ENCODE measurements at regions not wholly inside any gene's neighbourhood (a gene's known extent, or its start where the extent isn't known, plus 50 kb on each side); places are given as distances from the start of the nearest gene placed in this dataset.
"Not testable (repeated sequence)": the region's sequence is repeated elsewhere in the genome, so short reads cannot be mapped to it uniquely, and the experiment has no call there.

DNA sequence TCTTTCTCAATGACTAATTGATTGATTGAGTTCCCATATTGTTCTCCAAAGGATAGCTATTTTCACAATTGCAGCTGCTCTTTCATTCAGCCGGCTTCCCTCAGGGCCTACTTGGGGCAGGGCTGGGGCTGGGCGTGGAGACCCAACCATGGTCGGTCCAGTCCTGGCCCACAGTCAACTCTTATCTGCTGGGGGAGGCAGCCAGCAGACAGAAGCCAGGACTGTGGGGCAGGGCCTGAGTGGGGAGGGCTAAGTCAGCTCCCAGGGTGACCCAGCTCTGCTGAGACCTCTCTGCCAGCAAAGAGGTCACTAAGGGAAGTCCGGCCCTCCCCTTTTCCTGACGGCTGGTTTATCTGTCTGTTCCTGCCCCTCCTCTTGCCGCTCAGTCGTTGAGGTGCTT is 735.2 kb downstream of the TBC1D22A start:
- no peak for DNase-seq

DNA sequence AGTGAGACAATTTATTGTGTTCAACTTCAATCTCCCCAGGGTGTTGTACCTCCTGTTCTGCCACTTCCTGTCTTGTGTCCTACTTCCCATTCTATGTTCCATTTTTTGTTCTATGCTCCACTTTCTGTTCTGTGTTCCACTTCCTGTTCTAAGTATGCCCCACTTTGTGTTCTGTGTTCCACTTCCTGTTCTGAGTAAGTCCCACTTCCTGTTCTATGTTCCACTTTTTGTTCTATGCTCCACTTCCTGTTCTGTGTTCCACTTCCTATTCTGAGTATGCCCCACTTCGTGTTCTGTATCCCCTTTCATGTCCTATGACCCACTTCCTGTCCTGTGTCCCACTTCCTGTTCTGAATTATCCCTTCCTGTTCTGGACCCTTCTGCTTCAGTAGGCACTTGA is 732.7 kb downstream of the TBC1D22A start:
- DNase-seq = no peak

DNA sequence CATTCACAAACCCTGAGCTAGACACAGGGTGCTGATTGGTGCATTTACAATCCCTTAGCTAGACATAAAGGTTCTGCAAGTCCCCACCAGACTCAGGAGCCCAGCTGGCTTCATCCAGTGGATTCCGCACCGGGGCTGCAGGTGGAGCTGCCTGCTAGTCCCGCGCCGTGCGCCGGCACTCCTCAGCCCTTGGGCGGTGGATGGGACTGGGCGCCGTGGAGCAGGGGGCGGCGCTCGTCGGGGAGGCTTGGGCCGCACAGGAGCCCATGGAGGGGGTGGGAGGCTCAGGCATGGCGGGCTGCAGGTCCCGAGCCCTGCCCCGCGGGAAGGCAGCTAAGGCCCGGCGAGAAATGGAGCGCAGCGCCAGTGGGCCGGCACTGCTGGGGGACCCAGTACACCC is 725.7 kb downstream of the TBC1D22A start:
- not testable (repeated sequence) for DNase-seq

DNA sequence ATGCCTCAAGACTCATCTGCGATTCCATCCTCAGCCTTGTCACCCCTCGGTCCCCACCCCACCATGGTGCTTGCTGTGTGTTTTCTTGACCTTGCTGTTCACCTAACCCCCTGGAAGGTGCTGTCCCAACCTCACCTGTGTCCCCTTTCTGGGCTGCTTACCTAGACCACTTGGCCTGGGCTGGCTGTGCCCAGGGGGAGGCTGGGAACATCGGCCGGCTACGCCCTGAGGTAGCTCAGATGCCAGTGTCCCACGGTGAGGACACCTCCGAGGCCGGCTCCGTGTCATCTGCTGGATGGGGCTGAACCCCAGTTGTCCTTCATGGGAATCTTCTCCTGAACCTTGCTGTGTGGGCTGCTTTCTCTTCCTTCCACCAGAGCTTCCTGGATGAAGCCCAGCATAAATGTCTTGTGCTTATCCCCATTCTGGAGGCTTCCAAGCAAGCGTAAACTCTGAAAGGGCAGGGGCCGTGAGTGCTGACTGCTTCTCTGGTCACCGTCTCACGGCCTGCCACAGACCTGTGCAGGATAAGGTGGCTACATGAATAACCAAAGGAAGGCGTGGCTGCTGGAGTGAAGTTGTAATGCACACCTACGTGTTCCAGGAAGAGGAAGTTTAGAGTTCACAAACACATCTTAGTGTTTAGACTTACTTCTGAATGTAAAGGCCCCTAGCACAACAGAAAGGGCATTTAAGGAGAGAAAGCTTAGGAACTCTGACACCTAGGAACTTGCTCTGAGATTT is 724.3 kb downstream of the TBC1D22A start:
- DNase-seq = no peak

DNA sequence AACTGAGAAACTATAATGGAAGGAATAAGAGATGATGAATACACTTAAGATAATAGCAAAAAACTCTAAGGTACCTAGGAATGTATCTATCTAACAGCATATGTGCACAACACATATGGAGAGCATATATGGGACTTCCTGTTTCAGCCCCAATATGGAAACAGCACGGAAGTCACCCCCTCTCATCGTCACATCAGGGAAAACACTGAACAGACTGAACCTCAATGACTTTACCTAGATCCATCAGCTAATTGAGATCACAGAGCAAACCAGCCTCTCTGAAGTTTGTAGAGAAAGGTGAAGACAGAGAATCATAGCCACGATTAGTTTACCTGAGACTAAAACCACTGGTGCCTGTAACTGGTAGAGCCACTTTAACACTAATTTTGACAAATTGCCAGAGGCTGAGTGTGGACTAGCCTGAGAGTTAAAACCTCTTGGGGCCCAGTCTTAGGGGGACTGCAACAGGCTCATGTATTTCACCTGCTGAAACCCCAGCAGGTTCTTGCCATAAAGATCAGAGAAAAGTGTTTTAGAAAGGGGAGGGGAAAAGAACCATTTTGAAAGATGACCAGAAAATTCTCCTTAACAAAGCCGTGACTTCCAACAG is 722.6 kb downstream of the TBC1D22A start:
- no peak for DNase-seq

DNA sequence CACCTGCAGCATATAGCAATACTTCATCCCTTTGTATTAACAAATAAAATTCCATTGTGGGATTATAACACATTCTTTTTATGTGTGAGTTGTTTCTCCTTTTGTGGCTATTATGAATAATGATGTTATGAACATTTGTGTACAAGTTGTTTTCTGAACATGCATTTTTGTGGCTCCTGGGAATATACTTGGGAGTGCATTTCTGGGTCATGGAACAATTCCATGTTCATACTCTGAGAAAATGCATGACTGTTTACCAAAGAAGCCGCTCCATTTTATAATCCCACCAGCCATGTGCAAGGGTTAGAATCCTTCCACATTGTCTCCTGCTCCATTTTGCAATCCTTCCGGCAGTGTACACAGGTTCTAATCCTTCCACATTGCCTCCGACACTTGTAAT is 713.8 kb downstream of the TBC1D22A start:
- DNase-seq = no peak

DNA sequence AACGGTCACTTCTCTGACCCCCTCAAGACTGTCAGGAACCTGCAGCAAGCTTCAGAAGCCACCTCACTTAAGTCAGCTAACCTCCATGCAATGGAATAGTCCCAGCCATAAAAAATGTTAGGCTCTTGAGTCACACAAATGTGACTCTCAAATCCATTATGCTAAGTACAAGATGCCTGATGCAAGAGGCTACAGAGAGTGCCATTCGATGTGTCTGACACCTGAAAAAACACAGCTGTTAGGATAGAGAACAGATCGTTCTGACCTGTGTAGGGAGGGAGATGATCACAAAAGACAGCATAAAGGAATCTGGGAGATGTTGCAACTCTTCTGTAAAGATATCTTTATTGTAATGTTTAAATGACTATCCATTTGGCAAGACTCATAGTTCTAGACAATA is 712.4 kb downstream of the TBC1D22A start:
- no peak for DNase-seq

DNA sequence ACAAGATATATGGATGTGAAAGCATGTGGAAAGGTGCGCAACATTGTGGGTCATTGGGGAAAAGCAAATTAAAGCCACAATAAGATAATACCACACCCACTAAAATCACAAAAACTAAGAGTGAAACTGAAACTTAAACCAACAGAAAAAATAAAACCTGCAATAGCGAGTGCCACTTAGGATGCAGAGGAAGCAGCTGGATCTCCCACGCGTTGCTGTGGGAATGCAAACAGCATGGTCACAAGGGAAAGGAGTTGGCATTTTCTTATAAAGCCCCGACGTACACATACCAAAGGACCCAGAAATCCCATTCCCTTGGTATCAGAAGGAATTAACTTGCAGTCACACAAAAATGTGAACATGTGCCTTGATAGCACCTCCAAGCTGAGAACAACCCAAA is 712.0 kb downstream of the TBC1D22A start:
- DNase-seq = no peak

DNA sequence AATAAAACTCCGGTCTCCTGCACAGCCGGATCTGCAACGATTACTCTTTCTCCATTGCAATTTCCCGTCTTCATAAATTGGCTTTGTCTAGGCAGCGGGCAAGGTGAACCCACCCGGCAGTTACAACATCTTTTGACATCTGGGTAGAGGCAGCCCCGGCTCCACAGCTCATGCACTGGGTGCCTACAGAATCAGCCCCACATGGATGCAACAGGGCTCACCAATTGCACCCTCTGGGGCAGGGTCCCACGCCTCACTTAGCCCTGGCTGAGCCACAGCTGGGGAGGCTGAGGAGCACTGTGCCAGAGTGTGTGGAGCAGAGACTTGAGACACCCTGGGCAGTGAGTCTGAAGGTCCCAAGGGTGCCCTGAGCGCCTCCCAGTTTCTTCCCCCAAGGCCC is 710.2 kb downstream of the TBC1D22A start:
- no peak for DNase-seq

DNA sequence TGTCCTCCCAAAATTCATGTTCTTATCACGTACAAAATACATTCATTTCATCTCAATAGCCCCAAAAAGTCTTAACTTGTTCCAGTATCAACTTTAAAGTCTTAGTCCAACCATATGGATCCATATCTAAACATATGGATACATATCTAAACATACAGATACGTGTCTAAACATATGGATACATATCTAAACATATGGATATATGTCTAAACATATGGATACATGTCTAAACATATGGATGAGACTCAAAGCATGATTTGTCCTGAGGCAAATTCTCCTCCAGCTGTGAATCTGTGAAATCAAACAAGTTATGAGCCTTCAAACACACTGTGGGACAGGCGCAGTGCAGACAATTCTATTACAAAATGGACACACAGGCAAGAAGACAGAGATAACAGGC is 709.0 kb downstream of the TBC1D22A start:
- no peak for DNase-seq

DNA sequence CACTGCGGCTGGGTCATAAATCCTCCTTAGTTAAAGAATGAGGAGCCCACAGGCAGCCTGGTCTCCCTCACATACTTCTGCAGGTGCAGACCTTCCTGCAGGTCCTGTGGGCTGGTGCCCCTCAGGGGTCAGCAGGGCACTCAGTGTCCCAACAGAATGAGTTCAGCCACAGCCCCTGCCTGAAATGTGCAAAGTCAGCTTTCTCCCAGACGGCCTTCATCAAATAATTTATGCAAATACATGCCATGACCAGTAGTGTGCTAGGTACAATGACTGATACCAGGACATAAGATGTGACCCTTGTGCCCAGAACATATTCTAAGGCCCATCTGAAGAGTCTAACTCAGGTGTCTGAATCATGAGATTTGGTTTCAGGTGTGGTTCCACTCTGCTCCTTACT is 703.4 kb downstream of the TBC1D22A start:
- no peak for DNase-seq

DNA sequence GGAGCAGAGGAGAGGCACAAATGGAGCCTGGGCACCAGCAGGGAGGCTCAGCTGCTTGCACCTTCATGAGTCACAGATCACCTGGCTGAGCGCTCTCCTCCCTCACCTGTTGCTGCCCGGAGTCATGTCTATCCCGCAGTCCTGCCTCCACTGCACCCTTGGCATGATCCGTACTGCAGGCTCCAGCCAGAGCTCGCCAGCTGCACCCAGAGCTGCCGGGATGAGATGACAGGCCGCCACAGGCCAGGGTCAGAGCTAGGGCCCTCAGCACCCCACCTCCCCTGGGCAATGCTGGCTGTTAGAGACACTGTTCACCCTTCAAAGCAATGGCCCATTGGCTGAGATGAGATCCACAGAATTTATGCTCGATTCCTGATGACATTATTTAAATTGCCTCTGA is 702.8 kb downstream of the TBC1D22A start:
- DNase-seq = no peak

DNA sequence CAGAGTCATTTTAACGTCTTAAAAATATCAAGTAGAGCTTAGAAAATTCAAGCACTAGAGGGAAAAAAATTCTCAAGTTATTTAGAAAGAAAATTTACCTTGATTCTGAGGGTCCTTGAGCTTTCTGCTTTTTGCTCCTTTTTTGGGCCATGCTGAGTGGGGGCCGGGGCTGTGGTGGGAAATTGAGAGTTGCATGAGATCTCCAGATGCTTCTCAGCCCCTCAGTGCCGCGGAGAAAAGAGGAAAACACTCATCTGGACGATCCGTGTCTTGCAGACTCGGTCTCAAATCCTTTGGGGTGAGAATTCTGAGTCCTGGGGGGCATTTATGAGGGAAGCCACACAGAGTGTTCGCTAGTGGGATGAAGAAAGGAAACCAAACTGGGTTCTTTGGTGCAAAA is 700.8 kb downstream of the TBC1D22A start:
- DNase-seq = no peak

DNA sequence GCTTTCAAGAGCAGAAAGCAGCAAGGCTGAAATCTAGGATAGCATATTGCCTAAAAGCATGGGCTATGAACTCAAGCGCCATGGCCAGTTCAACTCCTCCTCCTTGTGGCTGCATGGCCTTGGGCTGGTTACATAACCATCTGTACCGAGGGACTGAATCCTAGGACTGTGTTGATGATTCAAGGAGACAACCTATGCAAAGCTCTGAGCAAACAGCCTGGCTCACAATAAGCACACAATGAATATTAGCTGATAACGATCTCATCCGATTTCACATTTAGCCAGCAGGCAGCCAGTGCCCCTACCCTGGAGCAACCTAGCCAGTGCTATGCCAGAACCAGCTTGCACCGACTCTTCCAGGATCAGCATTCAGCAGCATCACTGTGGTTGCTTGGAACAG is 698.4 kb downstream of the TBC1D22A start:
- DNase-seq = no peak

DNA sequence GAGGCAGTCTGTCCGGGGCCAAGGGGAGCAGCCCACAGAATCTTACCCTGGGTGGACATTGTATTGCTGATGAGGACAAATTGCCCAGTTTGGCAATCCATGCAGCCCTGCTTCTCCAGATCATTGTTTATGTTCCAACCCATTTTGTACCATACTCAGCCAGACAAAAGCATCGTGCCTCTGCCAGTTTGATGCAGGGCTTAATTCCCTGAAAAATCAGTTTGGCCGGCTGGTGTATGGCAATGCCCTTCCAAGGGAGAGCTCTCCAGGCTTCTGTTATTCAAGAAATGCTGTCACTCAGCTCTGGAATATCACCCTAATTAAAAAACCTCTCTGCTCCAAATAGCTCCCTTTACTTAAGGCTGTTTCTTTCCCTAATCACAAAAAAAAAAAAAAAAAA is 697.7 kb downstream of the TBC1D22A start:
- no peak for DNase-seq

DNA sequence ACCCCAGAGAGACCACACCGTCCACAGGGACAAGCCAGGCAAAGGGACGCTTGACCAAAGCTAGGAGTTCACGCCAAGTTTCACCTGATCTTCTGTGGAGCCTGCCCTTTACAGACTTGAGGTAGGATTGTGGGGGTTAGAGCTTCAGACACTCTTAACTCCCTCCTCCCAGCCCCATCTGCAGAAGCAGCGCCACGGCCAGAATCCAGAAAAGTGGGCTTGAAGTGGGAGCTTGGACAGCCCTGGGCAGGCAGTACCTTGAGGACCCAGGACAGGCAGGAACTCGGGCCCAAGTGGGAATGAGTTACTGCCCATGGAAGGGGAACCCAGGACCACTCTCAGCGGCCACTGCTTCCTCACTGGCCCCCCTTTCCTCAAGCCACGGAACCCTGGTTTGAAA is 695.9 kb downstream of the TBC1D22A start:
- no peak for DNase-seq

DNA sequence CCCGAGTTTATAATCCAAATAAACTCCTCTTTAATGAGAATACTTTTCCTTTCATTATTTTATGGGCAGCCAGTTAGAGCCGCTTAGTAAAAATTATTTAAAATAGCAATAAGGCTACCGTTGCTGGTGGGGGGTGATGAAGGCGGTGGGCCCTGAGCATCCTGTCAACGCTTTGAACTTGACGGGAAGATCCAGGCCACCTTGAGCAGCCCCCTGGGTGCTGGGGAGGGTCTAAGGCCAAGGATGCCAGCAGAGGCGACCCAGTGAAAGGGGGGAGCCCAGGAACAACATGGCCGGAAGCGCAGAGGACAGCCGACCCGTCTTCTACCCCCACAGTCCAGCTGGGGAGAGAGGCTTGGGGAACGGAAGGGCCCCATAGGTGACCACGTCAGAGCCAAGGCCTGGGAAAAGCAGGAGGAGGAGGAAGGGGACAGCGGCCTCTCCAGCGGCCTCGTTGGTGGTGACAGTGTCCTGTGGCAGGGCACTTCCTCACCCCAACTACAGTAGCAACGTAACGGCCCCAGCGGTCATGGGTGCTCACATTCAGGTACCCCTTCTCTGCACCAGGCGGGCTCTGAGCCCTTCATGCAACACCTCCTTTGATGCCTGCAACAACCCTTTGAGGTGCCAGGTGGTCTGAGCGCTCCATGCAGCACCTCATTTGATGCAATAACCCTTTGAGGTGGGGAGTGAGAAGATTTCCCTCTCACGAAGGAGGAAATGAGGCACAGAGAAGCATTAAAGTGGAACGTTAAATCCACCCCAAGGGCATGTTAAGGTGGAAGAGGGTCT is 695.3 kb downstream of the TBC1D22A start:
- DNase-seq = no peak

DNA sequence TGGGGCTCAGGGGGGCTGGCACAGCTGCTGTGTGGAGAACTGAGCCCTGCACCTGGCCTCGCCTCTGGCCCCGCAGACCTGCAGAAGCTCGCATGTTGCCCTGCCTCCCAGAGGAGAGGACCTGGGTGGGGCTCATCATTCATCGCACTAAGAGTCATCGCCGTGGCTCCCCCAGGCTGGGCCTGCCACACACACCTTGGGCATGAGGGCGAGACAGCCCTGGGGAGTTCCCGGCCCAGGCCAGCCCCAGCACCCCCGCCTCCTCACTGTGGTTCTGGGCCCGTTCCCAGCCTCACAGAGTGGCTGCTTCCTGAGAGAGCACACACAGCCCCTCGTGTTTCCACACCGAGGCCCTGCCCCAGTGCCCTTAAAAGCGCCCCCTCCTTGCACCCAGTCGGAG is 694.6 kb downstream of the TBC1D22A start:
- DNase-seq = no peak

DNA sequence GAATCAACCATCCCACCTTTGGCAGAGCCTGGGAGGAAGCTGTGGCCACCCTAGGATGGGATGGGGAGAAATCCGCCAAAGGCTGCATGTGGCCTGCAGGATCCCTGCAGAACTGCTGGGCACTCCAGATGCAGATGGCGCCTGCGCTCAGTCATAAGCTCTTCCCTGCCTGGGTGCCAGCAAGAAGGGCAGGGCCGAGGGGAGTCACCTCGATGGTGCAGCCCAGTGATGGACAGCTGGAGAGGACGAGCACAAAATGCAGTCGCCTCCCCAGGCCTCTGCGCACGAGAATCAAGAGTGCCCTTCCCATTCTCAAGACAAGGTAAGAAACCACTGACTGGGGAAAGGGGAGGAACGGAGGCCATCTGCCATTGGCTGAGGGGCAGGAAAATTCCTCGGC is 693.6 kb downstream of the TBC1D22A start:
- no peak for DNase-seq

DNA sequence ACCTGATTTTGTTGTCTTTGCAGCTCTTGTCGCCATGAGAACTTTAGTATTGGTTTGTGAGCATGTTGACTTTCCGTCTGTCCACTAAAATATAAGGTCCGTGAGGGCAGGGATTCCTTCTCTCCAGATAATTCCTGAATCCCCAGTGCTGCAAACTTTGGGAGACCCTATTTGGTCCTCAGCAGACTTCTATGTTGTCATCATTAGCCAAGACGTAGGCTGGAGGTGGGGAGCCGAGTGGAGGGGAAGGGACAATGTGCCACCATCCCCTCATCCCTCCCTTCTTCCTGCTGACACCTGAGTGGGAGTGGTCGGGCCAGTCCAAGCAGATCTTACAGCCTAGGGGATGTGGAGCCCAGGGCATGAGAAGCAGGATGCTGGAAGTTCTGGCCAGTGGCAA is 690.6 kb downstream of the TBC1D22A start:
- no peak for DNase-seq

DNA sequence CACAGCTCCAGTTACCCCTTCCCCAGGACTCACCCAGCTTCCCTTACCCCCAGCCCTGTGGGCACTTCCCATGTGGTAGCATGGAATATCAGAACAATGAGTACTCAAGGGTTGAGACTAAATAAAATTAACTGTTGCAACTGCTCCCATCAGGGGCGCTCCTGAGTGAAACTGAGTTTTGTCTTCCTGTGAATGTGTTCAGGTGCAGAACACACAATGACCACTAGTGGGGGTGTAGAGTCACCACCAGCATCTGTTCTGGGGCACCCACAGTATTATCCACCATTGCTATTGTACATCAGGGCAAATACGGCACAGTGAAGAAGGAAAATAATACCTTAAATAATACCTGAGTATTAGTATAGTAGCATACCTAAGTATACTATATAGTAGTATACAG is 689.7 kb downstream of the TBC1D22A start:
- DNase-seq = no peak

DNA sequence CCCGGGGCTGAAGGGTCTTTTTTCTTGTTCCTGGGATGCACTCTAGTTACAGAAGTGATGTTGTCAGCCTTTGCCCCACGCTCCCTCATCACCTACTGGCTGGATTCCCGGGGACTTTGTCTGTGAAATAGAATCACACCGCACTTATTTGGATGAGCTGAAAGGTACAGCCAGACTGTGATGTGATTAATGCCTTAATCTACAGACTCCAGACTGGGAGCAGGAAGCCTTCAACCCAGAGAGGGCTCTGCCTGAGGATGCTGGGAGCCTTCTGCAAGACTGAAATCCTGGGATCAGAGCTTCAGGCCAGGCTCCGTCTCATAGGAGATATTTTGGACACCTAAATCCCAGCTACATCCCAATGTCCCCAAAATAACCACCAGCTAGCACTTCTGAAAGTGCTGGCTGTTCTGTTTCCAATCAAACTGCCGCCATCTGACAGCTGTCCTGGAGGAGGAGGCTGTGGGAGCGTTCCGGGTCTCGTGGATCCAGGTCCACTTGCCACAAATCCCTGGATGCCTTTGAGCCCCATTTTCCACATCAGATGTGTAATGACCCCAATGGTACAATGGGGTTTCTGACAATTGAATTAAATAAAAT is 688.5 kb downstream of the TBC1D22A start:
- no peak for DNase-seq

DNA sequence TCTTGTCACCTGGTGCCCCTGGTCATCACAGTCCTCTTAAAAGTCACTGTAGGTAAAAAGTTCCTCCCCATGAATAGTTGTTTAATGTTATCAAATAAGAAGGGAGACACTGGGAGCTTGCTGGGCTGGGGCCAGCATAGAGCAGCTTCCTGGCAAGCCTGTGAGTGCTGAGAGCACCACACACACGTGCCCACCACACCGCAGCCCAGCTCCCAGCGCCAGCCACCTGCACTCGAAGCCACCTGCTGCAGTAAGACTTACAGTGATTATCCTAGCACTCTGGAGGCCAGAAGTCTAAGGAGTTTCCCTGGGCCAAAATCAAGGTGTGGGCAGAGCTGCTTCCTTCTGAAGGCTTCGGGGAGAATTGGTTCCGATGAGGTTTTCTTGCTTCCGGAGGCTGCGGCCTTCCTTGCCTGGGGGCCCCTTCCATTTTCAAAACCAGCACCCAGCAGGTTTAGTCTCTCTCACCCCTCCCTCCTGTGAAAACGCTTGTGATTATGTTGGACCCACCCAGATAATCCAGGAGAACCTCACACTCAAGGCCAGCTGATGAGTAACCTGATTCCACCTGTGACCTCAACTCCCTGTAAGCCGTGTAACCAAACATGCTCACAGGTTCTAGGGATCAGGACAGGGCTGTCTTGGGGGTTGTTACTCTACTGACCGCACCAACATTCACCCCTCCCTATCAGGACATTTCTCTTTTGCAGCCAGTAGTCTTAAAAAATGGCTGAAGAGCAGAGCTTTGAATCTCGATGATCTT is 687.2 kb downstream of the TBC1D22A start:
- no peak for DNase-seq

All from activated T-cell treated with anti-CD3 and anti-CD28 coated beads, Interleukin-2, amount 50 U/mL, for 48 hours (primary cell).